NCI-H2196 treated with DMSO at 0.1 percent for 48 hours (cell line): ENCODE measurements at regions not wholly inside any gene's neighbourhood (a gene's known extent, or its start where the extent isn't known, plus 50 kb on each side); places are given as distances from the start of the nearest gene placed in this dataset.

ENCODE experiments used
- DNase-seq: peaks from one replicate; lab custom pipeline; 2025; ENCODE audit not compliant: unreplicated experiment; lab: John Stamatoyannopoulos, UW

- DNase-seq = no peak
These were observed 50.3 kb upstream of the DPH6 start for GRCh38 chr15:35596285-35596684.

DNA sequence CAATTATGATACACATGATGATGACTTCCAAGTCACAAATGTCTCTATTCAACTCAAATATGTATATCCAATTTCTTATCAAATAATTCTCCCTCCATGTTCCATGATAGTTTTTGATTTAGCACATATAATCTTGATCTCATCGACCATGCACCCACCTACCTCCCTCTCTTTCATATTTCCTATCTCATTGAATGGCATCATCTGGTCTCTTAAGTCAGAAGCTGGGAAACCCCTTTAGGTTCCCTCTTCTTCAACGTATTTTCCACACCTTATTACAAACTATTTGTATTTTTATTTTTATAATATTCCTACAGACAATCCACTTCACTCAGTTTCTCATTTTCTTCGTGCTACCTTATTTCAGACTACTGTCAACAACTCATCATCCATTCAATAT lies 56.9 kb upstream of the DPH6 start:
- no peak for DNase-seq

DNA sequence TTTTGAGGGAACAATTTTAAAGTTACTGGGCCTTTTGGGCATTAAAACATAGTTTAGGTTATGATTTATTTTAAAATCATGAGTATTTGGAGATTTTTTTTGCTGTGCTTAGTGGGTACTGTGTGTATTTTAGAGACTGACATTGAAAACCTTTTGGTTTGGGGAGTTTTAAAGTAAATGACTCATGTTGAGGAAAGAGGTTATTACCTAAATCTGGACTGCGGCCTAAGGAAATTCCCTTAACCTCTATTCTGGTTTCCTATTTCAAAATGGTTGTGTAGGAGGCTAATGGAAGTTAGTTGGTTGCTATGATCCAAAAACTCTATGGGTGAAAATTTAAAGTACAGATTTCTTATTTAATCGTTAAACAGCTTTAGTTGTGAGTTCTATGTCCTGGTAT lies 57.3 kb upstream of the DPH6 start:
- DNase-seq = no peak

DNA sequence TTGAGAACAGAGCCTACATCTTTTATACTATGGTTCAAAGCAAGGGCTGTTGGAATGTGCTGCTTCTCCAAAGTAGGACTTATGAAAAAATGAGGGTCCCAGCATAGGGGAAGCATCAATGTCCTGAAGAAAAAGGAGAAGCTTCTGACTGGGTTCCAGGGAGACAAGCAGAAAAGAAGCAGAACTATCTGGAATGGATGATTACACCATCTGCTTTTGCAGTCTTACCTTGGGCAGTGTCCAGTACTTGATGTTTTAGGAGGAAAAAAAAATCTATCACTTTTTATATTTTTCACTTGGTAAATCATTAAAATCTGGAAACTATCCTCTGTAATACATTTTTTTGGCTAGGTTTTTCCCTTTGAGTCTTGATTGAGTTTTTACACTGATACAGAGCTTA lies 57.9 kb upstream of the DPH6 start:
- no peak for DNase-seq

GRCh38 chr15:35605764-35606449 lies 59.9 kb upstream of the DPH6 start:
- no peak for DNase-seq

DNA sequence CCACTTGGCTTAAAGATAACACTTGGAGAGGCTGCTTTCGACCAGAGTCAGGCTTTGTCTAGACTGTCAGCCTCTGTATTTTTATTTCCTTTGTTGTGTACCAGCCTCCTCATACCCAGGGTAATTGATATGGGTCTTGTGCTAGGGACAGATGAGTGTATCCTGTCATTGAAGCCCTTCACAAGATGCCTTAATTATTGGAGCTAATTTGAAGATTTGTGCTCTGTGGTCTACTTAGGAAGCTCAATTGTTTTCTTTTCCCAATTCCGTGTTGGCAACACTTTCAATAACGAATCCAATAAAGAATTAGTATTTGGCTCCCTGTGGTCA lies 60.5 kb upstream of the DPH6 start:
- DNase-seq = no peak

GRCh38 chr15:35616498-35617271 lies 70.7 kb upstream of the DPH6 start:
- DNase-seq = no peak

GRCh38 chr15:35618260-35619188 lies 72.6 kb upstream of the DPH6 start:
- DNase-seq = no peak

GRCh38 chr15:35622641-35623340 lies 76.8 kb upstream of the DPH6 start:
- DNase-seq = no peak

DNA sequence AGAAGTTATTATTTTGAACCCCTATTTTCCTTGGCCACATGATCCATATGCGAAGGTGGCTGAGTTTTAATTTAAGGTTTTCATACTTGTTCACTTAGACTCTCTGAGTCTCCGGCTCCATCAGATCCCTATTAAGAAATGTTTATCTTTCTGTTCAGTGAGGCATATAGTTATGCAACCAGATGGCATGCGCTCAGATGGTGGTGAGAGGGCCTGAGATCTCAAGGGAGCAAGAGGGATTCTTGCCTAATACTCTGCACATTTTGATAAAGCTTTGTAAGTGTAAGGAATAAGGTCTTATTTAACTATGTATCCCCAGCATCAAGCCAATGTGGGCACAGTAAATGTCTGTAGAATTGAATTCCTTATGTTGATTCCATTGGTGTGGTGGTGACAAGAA lies 78.9 kb upstream of the DPH6 start:
- no peak for DNase-seq

DNA sequence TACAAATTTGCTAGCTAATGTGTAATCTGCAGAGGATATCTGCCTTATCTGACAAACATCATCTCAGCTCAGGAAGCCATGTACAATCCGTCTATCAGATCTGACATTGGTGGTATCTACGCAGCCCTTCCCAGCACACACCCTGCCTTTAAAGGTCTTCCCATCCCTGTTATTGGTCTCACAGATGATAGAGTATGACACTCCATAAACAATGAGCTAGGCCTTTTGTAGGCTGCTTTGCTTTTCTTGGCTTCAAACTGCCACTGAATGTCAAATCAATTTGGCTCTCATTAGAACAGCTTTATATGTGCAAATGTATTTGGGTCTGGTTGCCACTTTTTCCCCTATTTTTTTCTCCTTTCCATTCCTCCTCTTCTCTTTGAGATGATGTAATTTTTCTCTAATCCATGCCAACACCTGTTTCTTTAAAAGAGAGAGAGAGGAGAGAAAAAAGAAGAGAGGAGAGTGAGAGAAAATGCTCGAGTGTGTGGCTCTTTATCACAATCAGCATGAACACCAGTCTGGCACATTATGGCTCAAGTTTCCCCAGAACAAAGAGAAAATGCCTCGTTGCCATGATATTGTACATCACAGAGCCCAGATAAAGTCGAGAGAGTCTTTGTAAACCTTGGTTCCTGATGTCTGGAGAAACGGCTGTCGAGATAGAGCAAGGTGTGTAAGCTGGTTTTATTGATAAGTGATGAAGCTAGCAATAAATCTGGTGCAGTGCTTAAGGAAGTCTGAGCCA lies 80.8 kb upstream of the DPH6 start:
- DNase-seq = no peak

DNA sequence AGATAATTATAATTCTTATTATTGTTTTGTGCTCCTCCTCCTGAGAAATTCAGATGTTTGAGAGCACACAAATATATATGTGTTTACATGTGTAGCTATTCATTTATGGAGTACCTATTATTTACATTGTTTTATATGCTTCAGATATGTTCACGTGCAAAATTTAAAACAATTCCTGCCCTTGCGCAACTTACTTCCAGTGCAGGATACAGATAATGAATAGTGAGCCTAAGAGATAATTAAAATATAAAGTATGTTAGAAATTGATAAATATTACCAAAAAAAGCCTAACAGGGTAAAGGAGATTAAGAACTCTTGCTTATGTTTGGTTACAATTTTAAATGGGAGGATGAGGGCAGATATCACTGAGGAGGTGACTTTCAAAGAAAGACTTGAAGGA lies 81.7 kb upstream of the DPH6 start:
- DNase-seq = no peak

- DNase-seq = no peak
These were observed 83.8 kb upstream of the DPH6 start for GRCh38 chr15:35629766-35630165.

DNA sequence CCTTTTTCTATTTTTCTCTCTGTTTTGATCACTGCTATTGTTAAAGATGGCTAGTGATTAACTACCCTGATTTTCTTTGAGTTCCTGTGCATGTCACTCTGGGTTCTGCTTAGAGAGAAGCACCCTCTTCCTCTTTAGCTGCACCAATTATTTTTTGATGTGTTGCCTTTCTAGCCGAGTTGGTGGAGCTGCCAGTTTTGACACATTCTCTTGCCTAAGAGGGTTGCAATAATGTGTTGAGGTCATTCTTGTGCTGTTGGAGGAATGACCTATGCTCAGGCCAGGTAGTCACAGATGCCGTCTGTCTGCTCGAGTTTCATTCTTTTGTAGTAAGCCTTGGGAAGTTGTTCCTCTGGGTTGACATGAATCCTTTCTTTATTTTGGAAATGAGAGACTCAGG lies 84.6 kb upstream of the DPH6 start:
- peak; percentile 11 for DNase-seq

DNA sequence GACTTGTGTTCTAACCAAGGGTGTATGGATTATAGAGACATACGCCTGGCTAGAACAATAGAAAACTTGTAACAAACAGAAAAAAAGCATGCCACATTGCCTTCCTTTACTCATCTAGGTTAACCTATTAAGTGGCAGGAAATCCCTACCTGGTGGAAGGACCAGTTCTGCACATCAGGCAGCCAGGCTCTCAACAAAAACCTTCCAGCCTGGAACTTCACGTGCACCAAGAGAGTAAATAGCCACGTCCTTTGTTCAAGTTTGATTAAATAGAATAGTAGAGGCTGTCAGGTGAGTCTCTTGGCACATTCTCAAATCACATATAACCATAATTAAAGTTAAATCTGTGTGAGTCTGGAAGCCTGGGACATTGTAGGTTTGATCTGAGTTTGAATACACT lies 85.0 kb upstream of the DPH6 start:
- DNase-seq = no peak

GRCh38 chr15:35633677-35634076 lies 87.7 kb upstream of the DPH6 start:
- no peak for DNase-seq

DNA sequence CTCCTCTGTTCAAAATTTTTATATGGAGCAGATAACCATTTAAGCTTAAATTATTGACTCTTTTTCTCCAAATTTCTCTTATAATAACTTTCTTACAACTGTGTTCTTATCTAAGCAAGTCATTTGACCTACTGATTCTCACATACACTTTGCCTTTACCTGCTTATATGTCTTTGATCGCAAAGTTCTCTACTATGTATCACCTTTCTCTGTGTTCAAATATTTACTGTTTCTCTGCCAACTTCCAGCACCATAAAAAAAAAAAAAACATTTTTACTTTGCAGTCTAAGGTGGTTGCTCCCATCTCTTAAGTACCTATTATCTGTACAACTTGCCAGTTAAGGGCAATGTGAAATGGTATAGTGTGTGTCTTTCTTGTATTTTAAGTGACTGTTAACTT lies 100.8 kb upstream of the DPH6 start:
- DNase-seq = no peak

- no peak for DNase-seq
These were observed 101.3 kb upstream of the DPH6 start for GRCh38 chr15:35647303-35647702.

- no peak for DNase-seq
These were observed 103.0 kb upstream of the DPH6 start for GRCh38 chr15:35648941-35649340.

DNA sequence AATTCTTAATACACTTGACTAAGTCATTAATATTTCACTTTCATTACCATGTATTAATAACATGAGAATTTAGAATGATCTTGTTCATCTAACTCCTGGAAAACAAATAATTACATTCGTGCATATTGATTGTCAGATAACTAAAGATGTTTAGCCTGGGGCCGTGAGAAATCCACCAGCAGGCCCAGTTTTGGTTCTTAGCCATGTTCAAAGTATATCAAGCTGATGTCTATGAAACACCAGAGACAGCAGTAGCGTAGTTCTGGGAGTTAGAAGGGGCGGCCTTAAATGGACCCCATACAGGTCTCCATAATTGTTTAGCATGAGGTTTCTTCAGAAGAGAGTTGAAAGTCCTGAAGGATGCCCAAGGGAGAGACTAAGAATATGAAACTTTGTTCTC lies 103.6 kb upstream of the DPH6 start:
- DNase-seq = no peak

- no peak for DNase-seq
These were observed 108.4 kb upstream of the DPH6 start for GRCh38 chr15:35654332-35654731.
